Mucosa of stomach (tissue), 1 donor: ENCODE measurements at regions not wholly inside any gene's neighbourhood (a gene's known extent, or its start where the extent isn't known, plus 50 kb on each side); places are given as distances from the start of the nearest gene placed in this dataset.
"Not testable (repeated sequence)": the region's sequence is repeated elsewhere in the genome, so short reads cannot be mapped to it uniquely, and the experiment has no call there.

Experiments used
- H3K27me3 ChIP-seq: one replicate; pipeline ENCODE4 v1.7.0; 2013; ENCODE audit warnings: mild to moderate bottlenecking, low read length; ENCODE audit not compliant: control insufficient read depth, insufficient read depth
- H3K36me3 ChIP-seq: one replicate; pipeline ENCODE4 v1.7.0; 2013; ENCODE audit warnings: low read length; ENCODE audit not compliant: control insufficient read depth, insufficient read depth
- H3K4me1 ChIP-seq: one replicate; pipeline ENCODE4 v1.7.0; 2013; ENCODE audit warnings: mild to moderate bottlenecking, low read length; ENCODE audit not compliant: control insufficient read depth, insufficient read depth
- H3K4me3 ChIP-seq: one replicate; pipeline ENCODE4 v1.7.0; 2013; ENCODE audit warnings: low read length
- H3K9ac ChIP-seq: one replicate; pipeline ENCODE4 v1.7.0; 2013; ENCODE audit warnings: mild to moderate bottlenecking, low read length, moderate library complexity
- H3K9me3 ChIP-seq: one replicate; pipeline ENCODE4 v1.7.0; 2013; ENCODE audit warnings: mild to moderate bottlenecking, low read length, moderate library complexity; ENCODE audit not compliant: control insufficient read depth
- donor health status: Pancreatic carcinoma.

DNA sequence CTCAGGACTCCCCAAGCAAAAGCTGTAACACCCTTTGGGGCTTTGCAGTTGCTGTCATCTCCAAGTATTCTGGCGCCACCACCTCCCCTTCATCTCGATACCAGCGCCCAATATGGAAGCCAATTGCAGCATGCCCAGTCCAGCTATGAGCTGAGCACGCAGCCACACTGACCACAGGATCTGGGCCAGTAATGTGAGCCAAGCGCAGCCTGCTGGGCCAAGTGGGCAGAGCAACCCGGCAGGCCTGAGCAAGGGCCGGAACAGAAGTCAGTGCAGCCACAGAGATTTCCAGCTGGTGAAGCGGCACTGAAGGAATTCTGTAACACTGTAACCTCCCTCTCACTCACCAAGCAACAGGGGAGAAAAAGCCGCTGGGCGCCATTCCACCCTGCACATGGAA is 268.6 kb downstream of the SPATA31A1 start:
- H3K27me3 ChIP-seq, H3K4me3 ChIP-seq, H3K9ac ChIP-seq, H3K4me1 ChIP-seq, H3K9me3 ChIP-seq, H3K36me3 ChIP-seq: not testable (repeated sequence)

DNA sequence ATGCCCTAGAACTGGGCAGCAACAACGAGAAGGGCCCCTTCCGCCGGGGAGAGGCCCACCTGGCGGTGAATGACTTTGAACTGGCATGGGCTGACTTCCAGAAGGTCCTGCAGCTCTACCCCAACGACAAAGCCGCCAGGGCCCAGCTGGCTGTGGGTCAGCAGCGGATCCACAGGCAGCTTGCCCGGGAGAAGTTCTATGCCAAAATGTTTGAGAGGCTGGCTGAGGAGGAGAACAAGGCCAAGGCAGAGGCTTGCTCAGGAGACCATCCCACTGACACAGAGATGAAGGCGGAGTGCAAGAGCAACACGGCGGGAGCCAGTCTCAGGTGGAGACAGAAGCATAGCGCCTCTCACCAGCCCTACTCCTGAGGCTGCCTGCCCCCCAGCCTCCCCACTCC is 276.6 kb downstream of the SPATA31A1 start:
- not testable (repeated sequence) for H3K9me3 ChIP-seq, H3K36me3 ChIP-seq, H3K9ac ChIP-seq, H3K4me1 ChIP-seq, H3K4me3 ChIP-seq, H3K27me3 ChIP-seq

DNA sequence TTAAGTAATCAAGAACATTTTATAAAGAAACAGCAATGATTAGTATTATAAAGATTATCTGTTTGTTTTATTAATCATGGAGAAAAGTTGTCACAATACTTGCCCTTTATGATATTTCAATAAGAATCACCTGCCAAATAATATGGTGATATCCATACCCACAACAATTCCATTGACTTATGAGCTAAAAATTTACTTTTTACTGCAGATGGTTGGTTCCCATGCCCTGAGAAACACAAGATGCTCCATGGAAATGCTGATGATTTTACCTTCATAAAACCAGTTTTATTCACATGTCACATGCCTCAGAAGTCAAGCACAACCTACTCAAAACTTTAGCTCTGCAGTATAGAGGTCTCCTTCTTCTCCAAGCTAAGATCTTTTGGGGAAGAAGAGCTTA is 293.6 kb downstream of the SPATA31A1 start:
- not testable (repeated sequence) for H3K9me3 ChIP-seq, H3K36me3 ChIP-seq, H3K9ac ChIP-seq, H3K4me1 ChIP-seq, H3K27me3 ChIP-seq, H3K4me3 ChIP-seq

DNA sequence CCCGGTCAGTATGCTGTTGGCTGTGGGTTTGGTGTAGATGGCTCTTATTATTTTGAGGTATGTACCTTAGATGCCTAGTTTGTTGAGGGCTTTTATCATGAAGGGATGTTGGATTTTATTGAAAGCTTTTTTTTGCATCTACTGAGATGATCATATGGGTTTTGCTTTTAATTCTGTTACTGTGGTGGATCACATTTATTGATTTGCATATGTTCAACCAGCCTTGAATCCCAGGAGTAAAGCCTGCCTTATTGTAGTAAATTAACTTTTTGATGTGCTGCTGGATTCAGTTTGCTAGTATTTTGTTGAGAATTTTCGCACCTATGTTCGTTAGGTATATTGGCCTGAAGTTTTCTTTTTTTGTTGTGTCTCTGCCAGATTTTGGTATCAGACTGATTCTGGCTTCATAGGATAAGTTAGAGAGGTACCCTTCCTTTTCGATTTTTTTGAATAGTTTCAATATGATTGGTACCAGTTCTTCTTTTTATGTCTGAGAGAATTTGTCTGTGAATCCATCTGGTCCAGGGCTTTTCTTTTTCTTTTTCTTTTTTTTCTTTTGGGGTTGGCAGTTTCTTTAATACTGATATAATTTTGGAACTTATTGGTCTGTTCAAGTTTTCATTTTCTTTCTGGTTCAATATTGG is 301.6 kb downstream of the SPATA31A1 start:
- H3K9me3 ChIP-seq, H3K27me3 ChIP-seq, H3K9ac ChIP-seq, H3K4me3 ChIP-seq, H3K4me1 ChIP-seq, H3K36me3 ChIP-seq: not testable (repeated sequence)

DNA sequence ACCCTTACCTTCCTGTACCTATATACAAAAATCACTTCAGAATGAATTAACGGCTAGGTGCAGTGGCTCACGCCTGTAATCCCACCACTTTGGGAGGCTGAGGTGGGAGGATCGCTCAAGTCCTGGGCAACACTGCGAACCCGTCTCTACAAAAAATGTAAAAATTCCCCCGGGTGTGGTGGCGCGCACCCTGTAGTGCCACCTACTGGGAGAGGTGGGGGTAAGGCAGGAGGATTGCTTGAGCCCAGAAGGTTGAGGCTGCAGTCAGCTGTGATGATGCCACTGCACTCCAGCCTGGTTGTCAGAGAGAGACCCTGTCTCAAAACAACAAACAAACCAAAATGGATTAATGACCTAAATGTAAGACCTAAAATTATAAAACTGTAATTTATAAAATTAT is 307.6 kb downstream of the SPATA31A1 start:
- H3K4me1 ChIP-seq, H3K4me3 ChIP-seq, H3K9ac ChIP-seq, H3K9me3 ChIP-seq, H3K27me3 ChIP-seq, H3K36me3 ChIP-seq: not testable (repeated sequence)

DNA sequence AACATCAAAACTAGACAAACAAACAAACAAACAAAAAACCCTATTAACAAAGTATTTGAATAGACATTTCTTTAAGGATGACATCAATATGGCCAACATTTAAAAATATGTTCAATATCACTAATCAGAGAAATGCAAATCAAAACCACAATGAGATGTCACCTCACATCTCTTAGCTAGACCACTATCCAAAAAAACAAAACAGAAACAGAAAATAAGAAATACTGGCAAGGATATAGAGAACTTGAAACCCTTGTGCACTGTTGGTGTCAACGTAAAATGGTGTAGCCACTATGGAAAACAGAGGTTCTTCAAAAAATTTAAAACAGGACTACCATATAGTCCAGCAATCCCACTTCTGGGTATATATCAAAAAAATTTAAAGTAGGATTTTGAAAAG is 308.2 kb downstream of the SPATA31A1 start:
- not testable (repeated sequence) for H3K4me3 ChIP-seq, H3K36me3 ChIP-seq, H3K9ac ChIP-seq, H3K27me3 ChIP-seq, H3K9me3 ChIP-seq, H3K4me1 ChIP-seq

DNA sequence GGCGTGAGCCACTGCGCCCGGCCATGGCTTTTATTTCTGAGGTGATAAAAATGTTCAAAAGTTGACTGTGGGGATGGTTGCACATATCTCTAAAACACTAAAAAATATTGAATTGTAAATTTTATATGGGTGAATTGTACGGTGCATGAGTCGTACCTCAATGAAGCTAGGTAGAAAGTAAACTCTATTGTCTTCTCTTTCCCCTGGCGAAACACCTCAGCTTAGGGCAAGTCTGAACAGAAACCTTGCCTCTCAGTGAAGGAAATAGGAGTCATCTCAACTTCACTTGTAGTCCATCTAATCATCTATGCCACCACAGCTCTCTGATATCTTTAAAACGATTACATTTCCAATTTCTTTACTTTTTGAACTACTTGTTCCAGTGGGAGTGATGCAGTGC is 309.6 kb downstream of the SPATA31A1 start:
- not testable (repeated sequence) for H3K9ac ChIP-seq, H3K27me3 ChIP-seq, H3K4me3 ChIP-seq, H3K4me1 ChIP-seq, H3K9me3 ChIP-seq, H3K36me3 ChIP-seq

- H3K4me1 ChIP-seq, H3K9me3 ChIP-seq, H3K9ac ChIP-seq, H3K36me3 ChIP-seq, H3K4me3 ChIP-seq, H3K27me3 ChIP-seq: not testable (repeated sequence)
Observed at GRCh38 chr9:39674437-39675210, 319.2 kb downstream of the SPATA31A1 start.

DNA sequence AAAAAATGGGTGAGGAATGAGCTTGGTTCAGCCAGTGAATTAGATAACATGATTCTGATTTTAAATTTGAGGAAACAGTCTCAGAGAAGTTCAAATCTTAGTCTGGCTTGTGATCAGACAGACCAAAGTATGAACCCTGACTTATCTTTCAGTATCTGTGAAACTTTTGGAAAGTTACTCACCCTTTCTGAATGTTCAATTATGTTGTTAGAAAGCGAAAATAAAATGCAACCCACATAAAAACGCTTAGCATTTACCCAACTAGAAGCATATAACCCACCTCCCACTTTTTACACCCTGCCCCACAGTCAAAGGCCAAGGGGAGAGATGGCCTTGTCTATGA is 319.7 kb downstream of the SPATA31A1 start:
- not testable (repeated sequence) for H3K9me3 ChIP-seq, H3K4me3 ChIP-seq, H3K9ac ChIP-seq, H3K4me1 ChIP-seq, H3K27me3 ChIP-seq, H3K36me3 ChIP-seq

DNA sequence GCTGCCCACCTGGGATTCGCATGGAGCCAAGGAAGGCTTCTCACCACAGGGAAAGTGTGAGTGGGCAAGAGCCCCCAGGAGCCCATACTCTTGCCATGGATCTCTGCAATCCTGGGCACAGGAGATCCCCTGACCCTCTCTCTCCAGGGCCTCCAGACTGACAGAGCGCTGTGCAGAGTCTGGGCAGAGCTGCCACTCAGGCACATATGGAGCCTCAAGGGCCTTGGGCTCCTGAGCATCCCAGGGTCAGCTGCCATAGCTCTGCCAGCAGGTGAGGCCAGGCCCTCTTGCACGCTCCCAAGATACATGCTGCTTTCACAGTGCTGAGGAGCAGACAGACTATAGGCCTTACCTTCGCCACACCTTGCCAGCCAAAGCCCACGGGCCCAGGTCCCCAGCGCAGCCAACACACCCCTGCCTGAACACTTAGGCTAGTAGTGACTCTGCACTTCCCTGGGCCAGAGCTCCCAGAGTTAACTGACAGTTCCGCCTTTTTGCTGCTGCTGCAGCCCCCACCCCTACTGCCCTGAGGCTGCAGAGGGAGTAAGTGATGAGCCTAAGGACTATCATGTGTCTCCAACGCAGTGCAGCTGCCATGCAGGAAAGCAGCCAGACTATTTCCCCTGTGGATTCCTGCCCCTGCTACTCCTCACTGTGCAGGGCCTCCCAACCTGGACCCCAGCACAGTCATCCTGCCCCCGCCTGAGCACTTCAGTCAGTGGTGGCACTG is 323.2 kb downstream of the SPATA31A1 start:
- not testable (repeated sequence) for H3K9ac ChIP-seq, H3K4me1 ChIP-seq, H3K27me3 ChIP-seq, H3K4me3 ChIP-seq, H3K9me3 ChIP-seq, H3K36me3 ChIP-seq

- H3K4me1 ChIP-seq, H3K36me3 ChIP-seq, H3K27me3 ChIP-seq, H3K4me3 ChIP-seq, H3K9ac ChIP-seq, H3K9me3 ChIP-seq: not testable (repeated sequence)
Observed at GRCh38 chr9:39680694-39681401, 325.4 kb downstream of the SPATA31A1 start.

GRCh38 chr9:39728862-39729261 is 373.4 kb downstream of the SPATA31A1 start:
- not testable (repeated sequence) for H3K27me3 ChIP-seq, H3K36me3 ChIP-seq, H3K4me1 ChIP-seq, H3K9ac ChIP-seq, H3K4me3 ChIP-seq, H3K9me3 ChIP-seq
